ENCODE measurements at regions not wholly inside any gene's neighbourhood (a gene's known extent, or its start where the extent isn't known, plus 50 kb on each side); places are given as distances from the start of the nearest gene placed in this dataset.

DNA sequence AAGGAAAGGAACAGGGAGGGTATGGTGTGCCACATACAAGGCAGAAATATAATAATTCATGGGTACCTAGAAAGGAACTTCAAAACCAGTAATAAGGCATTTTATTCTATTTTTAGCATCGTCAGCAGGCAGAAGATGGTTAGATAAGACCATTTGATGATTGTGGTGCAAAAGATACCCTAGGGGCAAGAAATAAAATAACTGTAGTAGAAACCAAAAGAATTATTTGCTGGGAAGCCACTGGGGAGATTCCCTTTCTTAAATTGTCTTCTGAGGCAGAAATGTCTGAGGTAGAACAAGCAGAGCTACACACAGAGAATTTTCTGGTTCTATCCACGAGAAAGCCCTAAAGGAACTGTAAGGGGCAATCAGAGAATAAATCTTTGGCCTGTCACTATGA is 64.3 kb upstream of the PCGF5 start:
- DNase-seq (ENCODE audit: low spot score) = no peak
- TF ChIP-seq, protein P1, sequence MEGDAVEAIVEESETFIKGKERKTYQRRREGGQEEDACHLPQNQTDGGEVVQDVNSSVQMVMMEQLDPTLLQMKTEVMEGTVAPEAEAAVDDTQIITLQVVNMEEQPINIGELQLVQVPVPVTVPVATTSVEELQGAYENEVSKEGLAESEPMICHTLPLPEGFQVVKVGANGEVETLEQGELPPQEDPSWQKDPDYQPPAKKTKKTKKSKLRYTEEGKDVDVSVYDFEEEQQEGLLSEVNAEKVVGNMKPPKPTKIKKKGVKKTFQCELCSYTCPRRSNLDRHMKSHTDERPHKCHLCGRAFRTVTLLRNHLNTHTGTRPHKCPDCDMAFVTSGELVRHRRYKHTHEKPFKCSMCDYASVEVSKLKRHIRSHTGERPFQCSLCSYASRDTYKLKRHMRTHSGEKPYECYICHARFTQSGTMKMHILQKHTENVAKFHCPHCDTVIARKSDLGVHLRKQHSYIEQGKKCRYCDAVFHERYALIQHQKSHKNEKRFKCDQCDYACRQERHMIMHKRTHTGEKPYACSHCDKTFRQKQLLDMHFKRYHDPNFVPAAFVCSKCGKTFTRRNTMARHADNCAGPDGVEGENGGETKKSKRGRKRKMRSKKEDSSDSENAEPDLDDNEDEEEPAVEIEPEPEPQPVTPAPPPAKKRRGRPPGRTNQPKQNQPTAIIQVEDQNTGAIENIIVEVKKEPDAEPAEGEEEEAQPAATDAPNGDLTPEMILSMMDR (IDR thresholded peaks at IDR 0.05; ENCODE audit: extremely low read depth, missing control alignments) = no peak

GRCh38 chr10:91159254-91159783 is 61.1 kb upstream of the PCGF5 start:
- no peak for DNase-seq (ENCODE audit: low spot score)
- TF ChIP-seq, protein P1 (IDR thresholded peaks at IDR 0.05; ENCODE audit: extremely low read depth, missing control alignments) = no peak

GRCh38 chr10:91162050-91162494 is 58.4 kb upstream of the PCGF5 start:
- no peak for DNase-seq (ENCODE audit: low spot score)
- TF ChIP-seq, protein P1 (IDR thresholded peaks at IDR 0.05; ENCODE audit: extremely low read depth, missing control alignments) = no peak

DNA sequence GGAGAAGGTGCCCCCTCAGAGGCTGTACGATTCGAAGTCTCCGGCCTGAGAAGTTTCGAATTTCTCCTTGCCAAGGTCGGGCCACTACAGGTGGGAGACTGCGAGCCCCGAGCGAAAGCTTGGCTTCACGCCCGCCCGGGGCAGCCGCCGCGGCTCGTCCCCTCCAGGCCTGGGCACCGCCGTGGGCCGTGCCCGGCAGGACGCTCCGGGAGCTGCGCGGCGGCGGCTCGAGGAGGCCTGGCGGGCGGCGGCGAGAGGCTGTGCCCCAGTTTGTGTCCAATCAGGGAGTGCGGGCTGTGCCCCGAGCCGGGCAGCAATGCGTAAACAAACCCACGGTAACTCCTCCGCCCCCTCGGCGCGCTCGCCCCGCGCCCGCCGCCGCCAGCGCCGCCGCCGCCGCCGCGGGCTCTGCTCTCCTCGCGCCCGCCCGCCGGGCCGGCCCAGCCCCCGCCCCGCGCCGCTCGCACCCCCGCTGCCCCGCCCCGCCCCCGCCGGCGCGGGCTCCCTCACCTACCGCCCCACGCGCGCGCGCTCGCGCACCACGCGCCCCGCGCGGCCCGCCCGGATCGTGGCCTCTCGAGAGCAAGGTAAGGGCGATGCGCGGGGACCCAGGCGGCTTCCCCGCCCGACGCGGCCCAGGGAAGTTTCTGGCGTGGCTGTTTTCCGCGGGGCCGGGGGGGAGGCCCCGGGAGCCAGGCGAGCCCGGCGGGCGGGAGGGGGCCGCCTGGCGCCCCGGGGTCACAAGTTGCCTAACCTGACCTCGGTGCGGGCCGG is 57.8 kb upstream of the PCGF5 start:
- peak; percentile 87 for DNase-seq (ENCODE audit: low spot score)
- TF ChIP-seq, protein P1 (IDR thresholded peaks at IDR 0.05; ENCODE audit: extremely low read depth, missing control alignments) = no peak

GRCh38 chr10:91163269-91163868 is 57.1 kb upstream of the PCGF5 start:
- peak; percentile 86 for DNase-seq (ENCODE audit: low spot score)
- TF ChIP-seq, protein P1 (IDR thresholded peaks at IDR 0.05; ENCODE audit: extremely low read depth, missing control alignments) = no peak

DNA sequence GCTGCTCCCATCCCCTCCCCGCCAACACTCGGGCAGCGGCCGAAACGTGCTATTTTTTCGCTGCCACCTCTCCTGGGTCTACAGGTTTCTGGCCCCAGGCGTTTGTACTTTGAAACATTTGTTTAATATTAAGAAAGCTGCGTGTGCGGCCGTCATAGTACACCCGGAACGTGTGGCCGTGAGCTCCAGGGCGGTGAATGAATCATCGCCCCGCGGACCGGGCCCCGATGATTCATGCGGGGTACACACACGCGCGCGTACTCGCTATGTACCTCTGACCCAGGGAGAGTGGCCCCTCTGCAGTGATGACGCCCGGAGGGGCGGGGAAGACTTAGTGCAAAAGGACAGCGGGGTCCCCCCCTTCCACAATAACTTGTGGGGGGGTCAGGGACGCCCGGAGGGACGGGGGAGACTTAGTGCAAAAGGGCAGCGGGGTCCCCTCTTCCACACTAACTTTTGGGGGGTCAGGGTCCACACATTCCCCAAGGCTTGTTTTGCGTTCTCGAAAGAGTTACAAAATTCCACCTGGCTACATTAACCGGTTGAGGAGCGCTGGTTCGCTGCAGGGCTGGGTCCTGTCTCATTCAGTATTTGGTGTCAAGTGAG is 56.5 kb upstream of the PCGF5 start:
- DNase-seq (ENCODE audit: low spot score) = peak; percentile 58
- TF ChIP-seq, protein P1 (IDR thresholded peaks at IDR 0.05; ENCODE audit: extremely low read depth, missing control alignments) = no peak
